Panc1 (cell line): ENCODE measurements at regions not wholly inside any gene's neighbourhood (a gene's known extent, or its start where the extent isn't known, plus 50 kb on each side); places are given as distances from the start of the nearest gene placed in this dataset.
A peak's percentile ranks its signal among the peaks of the same experiment; 100 is the strongest.

Experiments used
- ATAC-seq: fragments of 200-7000 bp; cut with Tn5 transposase; 2 replicates; pipeline ENCODE4 v1.9.1; 2020; ENCODE audit warnings: mild to moderate bottlenecking, moderate library complexity
- BruUV-seq: library from RNA; stranded (reverse); fragments of 400-500 nt; replicated peaks from 2 replicates; lab custom pipeline; 2021; lab: Mats Ljungman, UMichigan
- CTCF ChIA-PET: fragments of 300-600 bp; sonication (Branson Sonifier 250); formaldehyde crosslinking; loops from one replicate; lab custom pipeline; 2022; ENCODE audit warnings: antibody characterized with exemption; lab: Charles Lee
- POLR2A ChIA-PET: fragments of 300-600 bp; sonication (Branson Sonifier 250); formaldehyde crosslinking; loops from one replicate; lab custom pipeline; 2022; ENCODE audit warnings: antibody characterized with exemption; lab: Charles Lee
- DNase-seq: peaks from one replicate; pipeline ENCODE4 v3.0.0-alpha.2; 2010; ENCODE audit warnings: low read depth, low spot score
- H3K27ac ChIP-seq: 2 replicates; pipeline ENCODE4 v1.5.1; 2011; ENCODE audit warnings: mild to moderate bottlenecking, low read length, inconsistent platforms
- H3K27me3 ChIP-seq: fragments of 200-500 bp; sonication (Bioruptor generic); 2 replicates; pipeline ENCODE4 v1.6.0; 2014; ENCODE audit warnings: low read length, inconsistent platforms; ENCODE audit not compliant: control insufficient read depth, insufficient read depth
- H3K36me3 ChIP-seq: fragments of 200-500 bp; sonication (Bioruptor generic); 2 replicates; pipeline ENCODE4 v1.5.1; 2014; ENCODE audit warnings: inconsistent platforms, mild to moderate bottlenecking, low read length, moderate library complexity; ENCODE audit not compliant: control insufficient read depth, insufficient read depth
- H3K4me1 ChIP-seq: 2 replicates; pipeline ENCODE4 v1.5.1; 2011; ENCODE audit warnings: inconsistent platforms, mild to moderate bottlenecking, low read length, moderate library complexity; ENCODE audit not compliant: control insufficient read depth, insufficient read depth
- H3K4me3 ChIP-seq, 2 experiments: 2 replicates each; pipeline ENCODE4 v1.5.1; 2011 to 2012; ENCODE audit warnings: low read depth in 2 of 2, low read length in 2 of 2, mild to moderate bottlenecking in 2 of 2, inconsistent platforms in 1 of 2, moderate library complexity in 1 of 2
- H3K9me3 ChIP-seq: fragments of 200-500 bp; sonication (Bioruptor generic); 2 replicates; pipeline ENCODE4 v1.5.1; 2014; ENCODE audit warnings: low read depth, mild to moderate bottlenecking, inconsistent platforms, low read length, moderate library complexity; ENCODE audit not compliant: control insufficient read depth, insufficient read depth
- POLR2AphosphoS5 ChIP-seq: IDR thresholded peaks from 2 replicates; pipeline ENCODE4 v1.6.1; 2012; ENCODE audit warnings: mild to moderate bottlenecking, low read depth, low read length, moderate library complexity
- SIN3A ChIP-seq: IDR thresholded peaks from 2 replicates; pipeline ENCODE4 v1.6.1; 2012; ENCODE audit warnings: low read depth, mild to moderate bottlenecking, low read length, moderate library complexity, borderline replicate concordance; ENCODE audit not compliant: insufficient read depth
- TCF7L2 ChIP-seq: IDR thresholded peaks from 2 replicates; pipeline ENCODE4 v1.6.1; 2011; ENCODE audit warnings: mild to moderate bottlenecking, low read depth, low read length, inconsistent platforms
- in situ Hi-C: cut with HindIII; loops from 2 replicates; pipeline ENCODE4 v1.10.0; 2016; ENCODE audit warnings: low sequenced_read_pairs, low pct_unique_long_range_greater_than_20kb
- intact Hi-C: fragments of 100-400 bp; cut with micrococcal nuclease; formaldehyde crosslinking; loops from one replicate; pipeline ENCODE4 v1.10.0; 2022; ENCODE audit not compliant: unreplicated experiment
- TF ChIP-seq, protein P1 (sequence below), 2 experiments: IDR thresholded peaks; 2 replicates each; pipeline ENCODE4 v1.6.1; 2011 to 2012; ENCODE audit warnings: low read depth in 2 of 2, control low read depth in 1 of 2, low read length in 1 of 2, mild to moderate bottlenecking in 1 of 2, moderate library complexity in 1 of 2; ENCODE audit not compliant: insufficient read depth in 1 of 2
- TF ChIP-seq, protein P2 (sequence below): fragments of 450-650 bp; IDR thresholded peaks from 2 replicates; pipeline ENCODE4 v1.5.1; 2017; ENCODE audit warnings: mild to moderate bottlenecking

DNA sequence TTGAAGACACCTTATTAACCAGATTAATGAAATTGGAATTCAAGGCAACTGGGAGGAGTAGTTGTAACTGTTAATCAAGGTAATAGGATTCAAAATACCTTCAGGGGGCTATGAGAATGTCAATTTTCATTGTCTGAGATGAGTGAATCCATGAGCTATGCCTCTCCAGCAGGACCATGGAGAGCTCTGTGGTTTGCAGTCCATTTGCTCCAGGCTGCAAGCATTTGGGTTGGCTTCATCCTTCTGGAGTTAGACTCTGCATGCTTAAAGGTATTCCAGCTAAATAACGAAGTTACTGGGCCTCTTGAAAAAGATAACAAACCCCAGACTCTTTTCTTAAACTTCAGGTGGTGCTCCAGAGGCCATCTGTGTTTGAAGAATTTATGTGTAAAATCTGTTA, 207.1 kb upstream of the SLC8A1 start:
- ChIA-PET POLR2A (interaction anchor here (0.6 kb wide), 1 partner anchor 329 kb away, joined by 3 read pairs; no protein-coding TSS in a partner anchor), CTCF (no interaction called here)
- Histone ChIP-seq H3K4me1 (no peaks in the 10 kb centered on the region), H3K9me3 (no peaks in the 10 kb centered on the region), H3K36me3 (no peaks in the 10 kb centered on the region), H3K4me3 (no peak overlapping the region), H3K27me3 (no peaks in the 10 kb centered on the region), H3K27ac (no peak overlapping the region)
- no peak for ATAC-seq
- BruUV-seq = no TSS peak
- in situ Hi-C loops (no loop called here), intact Hi-C loops (no loop called here)
- TF ChIP-seq, protein P1, sequence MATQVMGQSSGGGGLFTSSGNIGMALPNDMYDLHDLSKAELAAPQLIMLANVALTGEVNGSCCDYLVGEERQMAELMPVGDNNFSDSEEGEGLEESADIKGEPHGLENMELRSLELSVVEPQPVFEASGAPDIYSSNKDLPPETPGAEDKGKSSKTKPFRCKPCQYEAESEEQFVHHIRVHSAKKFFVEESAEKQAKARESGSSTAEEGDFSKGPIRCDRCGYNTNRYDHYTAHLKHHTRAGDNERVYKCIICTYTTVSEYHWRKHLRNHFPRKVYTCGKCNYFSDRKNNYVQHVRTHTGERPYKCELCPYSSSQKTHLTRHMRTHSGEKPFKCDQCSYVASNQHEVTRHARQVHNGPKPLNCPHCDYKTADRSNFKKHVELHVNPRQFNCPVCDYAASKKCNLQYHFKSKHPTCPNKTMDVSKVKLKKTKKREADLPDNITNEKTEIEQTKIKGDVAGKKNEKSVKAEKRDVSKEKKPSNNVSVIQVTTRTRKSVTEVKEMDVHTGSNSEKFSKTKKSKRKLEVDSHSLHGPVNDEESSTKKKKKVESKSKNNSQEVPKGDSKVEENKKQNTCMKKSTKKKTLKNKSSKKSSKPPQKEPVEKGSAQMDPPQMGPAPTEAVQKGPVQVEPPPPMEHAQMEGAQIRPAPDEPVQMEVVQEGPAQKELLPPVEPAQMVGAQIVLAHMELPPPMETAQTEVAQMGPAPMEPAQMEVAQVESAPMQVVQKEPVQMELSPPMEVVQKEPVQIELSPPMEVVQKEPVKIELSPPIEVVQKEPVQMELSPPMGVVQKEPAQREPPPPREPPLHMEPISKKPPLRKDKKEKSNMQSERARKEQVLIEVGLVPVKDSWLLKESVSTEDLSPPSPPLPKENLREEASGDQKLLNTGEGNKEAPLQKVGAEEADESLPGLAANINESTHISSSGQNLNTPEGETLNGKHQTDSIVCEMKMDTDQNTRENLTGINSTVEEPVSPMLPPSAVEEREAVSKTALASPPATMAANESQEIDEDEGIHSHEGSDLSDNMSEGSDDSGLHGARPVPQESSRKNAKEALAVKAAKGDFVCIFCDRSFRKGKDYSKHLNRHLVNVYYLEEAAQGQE (IDR thresholded peaks at IDR 0.05; ENCODE audit: insufficient read depth in 1 of 2, low read depth in 2 of 2, low read length in 1 of 2) = peak; percentile 73 to 78
- TF ChIP-seq, protein P2, sequence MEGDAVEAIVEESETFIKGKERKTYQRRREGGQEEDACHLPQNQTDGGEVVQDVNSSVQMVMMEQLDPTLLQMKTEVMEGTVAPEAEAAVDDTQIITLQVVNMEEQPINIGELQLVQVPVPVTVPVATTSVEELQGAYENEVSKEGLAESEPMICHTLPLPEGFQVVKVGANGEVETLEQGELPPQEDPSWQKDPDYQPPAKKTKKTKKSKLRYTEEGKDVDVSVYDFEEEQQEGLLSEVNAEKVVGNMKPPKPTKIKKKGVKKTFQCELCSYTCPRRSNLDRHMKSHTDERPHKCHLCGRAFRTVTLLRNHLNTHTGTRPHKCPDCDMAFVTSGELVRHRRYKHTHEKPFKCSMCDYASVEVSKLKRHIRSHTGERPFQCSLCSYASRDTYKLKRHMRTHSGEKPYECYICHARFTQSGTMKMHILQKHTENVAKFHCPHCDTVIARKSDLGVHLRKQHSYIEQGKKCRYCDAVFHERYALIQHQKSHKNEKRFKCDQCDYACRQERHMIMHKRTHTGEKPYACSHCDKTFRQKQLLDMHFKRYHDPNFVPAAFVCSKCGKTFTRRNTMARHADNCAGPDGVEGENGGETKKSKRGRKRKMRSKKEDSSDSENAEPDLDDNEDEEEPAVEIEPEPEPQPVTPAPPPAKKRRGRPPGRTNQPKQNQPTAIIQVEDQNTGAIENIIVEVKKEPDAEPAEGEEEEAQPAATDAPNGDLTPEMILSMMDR = no peak
- no peak for DNase-seq

DNA sequence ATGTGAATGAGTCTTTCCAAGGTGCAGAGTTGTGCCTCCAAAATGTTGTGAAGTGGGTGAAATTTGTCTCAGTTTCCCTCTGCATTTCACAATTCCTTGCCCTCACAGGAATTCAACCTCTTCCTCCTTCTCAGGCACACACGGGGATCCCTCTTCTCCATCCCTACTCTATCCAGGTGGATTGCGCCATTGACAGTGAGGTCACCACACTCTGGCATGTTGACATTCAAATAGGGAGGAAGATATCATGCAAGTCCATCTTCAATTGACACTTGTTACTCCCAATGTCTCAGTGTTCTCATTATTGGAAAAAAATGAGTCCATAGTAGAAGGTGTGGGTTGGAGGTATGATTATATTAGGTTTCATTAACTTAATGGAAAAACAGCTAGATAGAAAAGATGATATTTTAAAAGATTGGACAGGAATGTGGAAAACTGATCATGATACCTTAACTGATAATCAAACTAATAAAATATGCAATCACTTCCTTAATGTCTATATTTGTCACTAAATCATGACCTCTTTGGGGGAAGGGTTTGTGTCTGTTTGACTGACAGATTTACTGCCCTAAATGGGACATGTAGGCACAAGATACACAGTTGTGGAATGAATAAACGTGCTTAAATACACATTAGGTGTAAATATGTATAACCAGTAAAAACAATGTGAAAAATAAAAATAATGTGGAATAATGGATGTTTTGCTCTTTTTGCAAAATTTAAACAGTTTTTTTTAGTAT, 213.8 kb upstream of the SLC8A1 start:
- no peak overlapping the region for H3K27ac ChIP-seq
- intact Hi-C loops = no loop called here
- ATAC-seq = no peak
- no peak for TF ChIP-seq POLR2AphosphoS5
- TF ChIP-seq, protein P1 (IDR thresholded peaks at IDR 0.05; ENCODE audit: insufficient read depth in 1 of 2, low read depth in 2 of 2, low read length in 1 of 2) = no peak
- no peak for TF ChIP-seq TCF7L2
- TF ChIP-seq, protein P2 = no peak
- TF ChIP-seq SIN3A = no peak
- no peaks in the 10 kb centered on the region for H3K36me3 ChIP-seq
- H3K9me3 ChIP-seq = no peaks in the 10 kb centered on the region
- ChIA-PET CTCF (no interaction called here), POLR2A (no interaction called here)
- H3K4me3 ChIP-seq = no peak overlapping the region
- in situ Hi-C loops = no loop called here
- DNase-seq = no peak
- no peaks in the 10 kb centered on the region for H3K4me1 ChIP-seq
- BruUV-seq = no TSS peak
- no peaks in the 10 kb centered on the region for H3K27me3 ChIP-seq
